Lower lobe of right lung (tissue), 2 donors: ENCODE measurements at regions not wholly inside any gene's neighbourhood (a gene's known extent, or its start where the extent isn't known, plus 50 kb on each side); places are given as distances from the start of the nearest gene placed in this dataset.

Experiments used
- ATAC-seq, 2 donors: fragments of 200-7000 bp; cut with Tn5 transposase; one replicate each; pipeline ENCODE4 v1.9.1; 2020 to 2022; ENCODE audit warnings: mild to moderate bottlenecking in 2 of 2, moderate library complexity in 2 of 2
- DNase-seq: peaks from one replicate; pipeline ENCODE4 v3.0.0-alpha.2; 2020
- H3K27ac ChIP-seq: fragments of 200-600 bp; one replicate; pipeline ENCODE4 v1.8.0; 2022
- H3K27me3 ChIP-seq: fragments of 200-600 bp; one replicate; pipeline ENCODE4 v1.8.0; 2022; ENCODE audit warnings: low read depth
- H3K36me3 ChIP-seq: fragments of 200-600 bp; one replicate; pipeline ENCODE4 v1.8.0; 2022; ENCODE audit warnings: mild to moderate bottlenecking
- H3K4me1 ChIP-seq: fragments of 200-600 bp; one replicate; pipeline ENCODE4 v1.8.0; 2022
- H3K4me3 ChIP-seq: fragments of 200-600 bp; one replicate; pipeline ENCODE4 v1.8.0; 2022; ENCODE audit warnings: mild to moderate bottlenecking
- H3K9me3 ChIP-seq: fragments of 200-600 bp; one replicate; pipeline ENCODE4 v1.8.0; 2022
- intact Hi-C: fragments of 100-400 bp; cut with DNase I; formaldehyde crosslinking; loops from one replicate; pipeline ENCODE4 v1.11.0; 2022
- TF ChIP-seq, protein P1 (sequence below): fragments of 200-600 bp; IDR thresholded peaks from one replicate; pipeline ENCODE4 v1.8.0; 2022; ENCODE audit warnings: antibody characterized with exemption, mild to moderate bottlenecking
- donor health status: DM: no; HTN: yes; CAD: no; lungs with severe emphysema.

DNA sequence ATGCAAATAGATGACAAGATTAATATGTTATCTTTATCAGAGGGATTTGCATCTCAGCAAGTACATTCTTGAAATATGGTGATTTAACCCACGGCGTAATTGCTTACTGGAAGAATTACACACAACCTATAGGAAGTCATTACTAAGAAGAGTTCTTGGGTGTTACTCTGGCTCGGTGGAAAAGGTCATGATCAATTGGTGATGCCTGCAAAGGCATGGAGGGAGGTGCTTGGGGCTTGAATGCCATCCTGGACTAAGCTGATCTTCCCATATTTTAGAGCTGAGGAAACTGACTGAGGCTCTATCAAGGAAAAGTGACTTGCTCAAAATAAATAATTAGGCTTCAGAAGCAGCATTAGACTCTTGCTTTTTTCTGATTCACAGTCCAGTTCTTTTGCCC lies 137.5 kb upstream of the JUN start:
- Histone ChIP-seq H3K27me3 (no peaks in the 10 kb centered on the region), H3K9me3 (no peaks in the 10 kb centered on the region), H3K36me3 (no peaks in the 10 kb centered on the region), H3K27ac (peak overlapping the region; percentile 9), H3K4me3 (no peak overlapping the region), H3K4me1 (peaks cover 20% of the 10 kb centered on the region)
- intact Hi-C loops, result no loop called here
- TF ChIP-seq, protein P1, sequence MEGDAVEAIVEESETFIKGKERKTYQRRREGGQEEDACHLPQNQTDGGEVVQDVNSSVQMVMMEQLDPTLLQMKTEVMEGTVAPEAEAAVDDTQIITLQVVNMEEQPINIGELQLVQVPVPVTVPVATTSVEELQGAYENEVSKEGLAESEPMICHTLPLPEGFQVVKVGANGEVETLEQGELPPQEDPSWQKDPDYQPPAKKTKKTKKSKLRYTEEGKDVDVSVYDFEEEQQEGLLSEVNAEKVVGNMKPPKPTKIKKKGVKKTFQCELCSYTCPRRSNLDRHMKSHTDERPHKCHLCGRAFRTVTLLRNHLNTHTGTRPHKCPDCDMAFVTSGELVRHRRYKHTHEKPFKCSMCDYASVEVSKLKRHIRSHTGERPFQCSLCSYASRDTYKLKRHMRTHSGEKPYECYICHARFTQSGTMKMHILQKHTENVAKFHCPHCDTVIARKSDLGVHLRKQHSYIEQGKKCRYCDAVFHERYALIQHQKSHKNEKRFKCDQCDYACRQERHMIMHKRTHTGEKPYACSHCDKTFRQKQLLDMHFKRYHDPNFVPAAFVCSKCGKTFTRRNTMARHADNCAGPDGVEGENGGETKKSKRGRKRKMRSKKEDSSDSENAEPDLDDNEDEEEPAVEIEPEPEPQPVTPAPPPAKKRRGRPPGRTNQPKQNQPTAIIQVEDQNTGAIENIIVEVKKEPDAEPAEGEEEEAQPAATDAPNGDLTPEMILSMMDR, result no peak
- DNase-seq (no peak), ATAC-seq (no peak)

DNA sequence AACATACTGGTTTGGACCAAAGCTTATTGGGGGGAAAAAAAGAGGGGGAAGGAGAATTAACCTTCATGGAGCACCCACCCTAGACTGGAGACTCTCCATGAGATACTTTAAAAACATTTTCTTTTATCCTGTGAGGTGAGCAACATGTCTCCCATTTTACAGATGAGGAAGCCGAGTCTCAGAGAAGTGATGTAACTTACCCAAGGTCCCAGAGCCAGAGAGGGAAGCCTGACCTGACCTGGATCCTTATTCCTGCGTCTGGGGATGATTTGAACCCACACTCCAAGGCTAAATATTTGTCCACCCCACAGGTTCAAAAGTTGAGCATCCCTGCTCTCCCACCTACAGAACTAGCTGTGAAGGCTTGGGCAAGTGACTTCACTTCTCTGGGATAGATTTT lies 137.9 kb upstream of the JUN start:
- no peak overlapping the region for H3K4me3 ChIP-seq
- TF ChIP-seq, protein P1, result no peak
- intact Hi-C loops, result no loop called here
- DNase-seq (no peak), ATAC-seq (no peak)
- H3K36me3 ChIP-seq, result no peaks in the 10 kb centered on the region
- H3K9me3 ChIP-seq, result no peaks in the 10 kb centered on the region
- peaks cover 24% of the 10 kb centered on the region for H3K4me1 ChIP-seq
- peak overlapping the region; percentile 9 for H3K27ac ChIP-seq
- no peaks in the 10 kb centered on the region for H3K27me3 ChIP-seq

DNA sequence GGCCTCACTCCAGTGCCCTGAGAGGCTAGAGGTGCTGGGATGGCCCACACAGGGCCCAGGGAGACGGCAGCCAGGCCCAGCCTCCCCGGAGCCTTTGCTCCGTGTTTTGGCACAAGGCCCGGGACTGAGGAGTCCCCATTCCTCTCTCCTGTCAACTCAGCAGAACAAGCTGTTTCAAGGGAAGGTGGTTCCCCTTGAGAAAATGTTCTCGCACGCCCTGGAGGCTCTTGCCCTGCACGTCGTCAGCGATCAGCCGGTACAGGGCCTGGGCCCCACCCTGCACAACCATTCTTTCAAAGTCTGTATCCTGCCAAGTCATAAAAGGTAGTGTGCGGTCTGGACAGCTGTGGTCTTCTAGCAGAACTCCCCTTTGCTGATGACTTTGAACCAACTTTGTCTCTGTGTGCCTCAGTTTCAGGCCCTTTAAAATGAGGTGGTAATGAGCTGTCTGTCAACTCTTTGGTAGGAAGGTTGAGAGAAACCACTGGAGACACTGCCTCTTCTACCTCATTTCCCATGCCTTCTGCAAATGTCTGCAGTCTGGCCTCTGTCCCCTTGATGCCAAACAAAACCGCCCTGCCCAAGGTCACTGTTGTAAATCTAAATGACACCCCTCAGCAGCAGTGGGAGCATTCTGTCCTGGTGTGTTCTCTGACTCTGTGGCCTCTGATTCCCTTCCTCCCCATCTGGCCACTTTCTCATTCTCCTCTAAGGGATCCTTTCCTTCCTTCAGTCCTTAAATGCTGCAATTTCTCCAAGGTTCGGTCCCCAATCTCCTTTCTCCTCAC lies 138.6 kb upstream of the JUN start:
- ATAC-seq (peak; percentile 96 to 97), DNase-seq (peak; percentile 86)
- H3K27me3 ChIP-seq, result no peaks in the 10 kb centered on the region
- H3K9me3 ChIP-seq, result no peaks in the 10 kb centered on the region
- H3K4me1 ChIP-seq, result peaks cover 30% of the 10 kb centered on the region
- H3K27ac ChIP-seq, result peak overlapping the region; percentile 9
- TF ChIP-seq, protein P1, result no peak
- no peak overlapping the region for H3K4me3 ChIP-seq
- H3K36me3 ChIP-seq, result no peaks in the 10 kb centered on the region
- intact Hi-C loops, result no loop called here

DNA sequence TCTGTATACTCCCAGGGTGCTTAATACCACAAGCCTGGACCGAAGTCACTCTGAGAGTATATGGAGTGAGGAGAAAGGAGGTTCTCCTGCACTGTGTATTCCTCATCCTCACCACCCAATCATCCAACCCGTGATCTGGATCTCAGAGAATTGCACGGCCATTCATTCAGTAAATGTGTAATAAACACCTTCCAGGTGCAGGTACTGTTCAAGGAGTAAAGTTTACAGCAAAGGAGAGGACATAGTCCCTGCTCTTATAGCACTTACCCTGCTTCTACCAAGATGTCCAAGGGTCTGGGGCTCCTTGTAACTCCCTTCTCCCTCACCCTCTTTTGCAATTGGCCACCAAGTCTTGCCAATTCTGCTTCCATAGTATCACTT lies 139.2 kb upstream of the JUN start:
- TF ChIP-seq, protein P1, result no peak
- Histone ChIP-seq H3K27ac (no peak overlapping the region), H3K27me3 (no peaks in the 10 kb centered on the region), H3K4me1 (peaks cover 30% of the 10 kb centered on the region), H3K9me3 (no peaks in the 10 kb centered on the region), H3K4me3 (no peak overlapping the region), H3K36me3 (no peaks in the 10 kb centered on the region)
- intact Hi-C loops, result no loop called here
- no peak for ATAC-seq
- no peak for DNase-seq

DNA sequence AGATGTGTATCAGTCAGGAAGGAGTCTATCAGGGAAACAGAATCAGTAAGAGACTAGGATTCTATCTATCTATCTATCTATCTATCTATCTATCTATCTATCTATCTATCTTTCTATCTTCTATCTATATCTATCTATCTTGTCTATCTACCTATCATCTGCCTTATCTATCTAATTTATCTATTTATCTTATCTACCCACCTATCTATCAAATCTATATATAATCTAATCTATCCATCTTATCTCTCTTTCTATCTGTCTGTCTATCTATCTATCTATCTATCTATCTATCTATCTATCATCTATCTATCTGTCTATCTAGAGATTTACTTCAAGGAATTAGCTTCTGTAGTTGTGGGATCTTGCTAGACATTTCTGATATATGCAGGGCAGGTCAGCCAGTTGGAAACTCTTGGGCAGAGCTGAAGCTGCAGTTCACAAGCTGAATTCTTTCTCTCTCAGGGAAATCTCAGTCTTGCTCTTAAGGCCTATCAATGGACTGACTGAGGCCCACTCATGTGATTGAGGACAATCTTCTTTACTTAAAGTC lies 140.2 kb upstream of the JUN start:
- intact Hi-C loops, result no loop called here
- Histone ChIP-seq H3K9me3 (no peaks in the 10 kb centered on the region), H3K36me3 (no peaks in the 10 kb centered on the region), H3K4me3 (no peak overlapping the region), H3K4me1 (peaks cover 30% of the 10 kb centered on the region), H3K27me3 (no peaks in the 10 kb centered on the region), H3K27ac (no peak overlapping the region)
- ATAC-seq, result no peak
- TF ChIP-seq, protein P1, result no peak
- DNase-seq, result no peak
